ENCODE measurements at regions not wholly inside any gene's neighbourhood (a gene's known extent, or its start where the extent isn't known, plus 50 kb on each side); places are given as distances from the start of the nearest gene placed in this dataset.

GRCh38 chr16:17944345-17944744, 392.2 kb downstream of the NPIPA8 start:
- no TSS peak for BruUV-seq (replicated peaks)
- CTCF ChIA-PET, result no interaction called here
- H3K27me3 Mint-ChIP-seq (ENCODE audit: insufficient read depth, unreplicated experiment), result no peaks in the 10 kb centered on the region
- peaks cover 5% of the 10 kb centered on the region for H3K9me3 Mint-ChIP-seq (ENCODE audit: unreplicated experiment)
- no peaks in the 10 kb centered on the region for H3K4me1 Mint-ChIP-seq (ENCODE audit: insufficient read depth, unreplicated experiment)
- POLR2A ChIA-PET, result no interaction called here
- no peak for TF ChIP-seq CTCF (IDR thresholded peaks at IDR 0.05; ENCODE audit: unreplicated experiment)
- intact Hi-C loops (cut with micrococcal nuclease), result no loop called here
- no peak overlapping the region for H3K4me3 Mint-ChIP-seq (ENCODE audit: unreplicated experiment)
- H3K27ac Mint-ChIP-seq (ENCODE audit: low read depth, unreplicated experiment), result no peak overlapping the region
- DNase-seq (ENCODE audit: unreplicated experiment), result no peak
- H3K36me3 Mint-ChIP-seq (ENCODE audit: insufficient read depth, unreplicated experiment), result no peaks in the 10 kb centered on the region

- H3K9me3 Mint-ChIP-seq (ENCODE audit: unreplicated experiment), result peaks cover 5% of the 10 kb centered on the region
- no peaks in the 10 kb centered on the region for H3K36me3 Mint-ChIP-seq (ENCODE audit: insufficient read depth, unreplicated experiment)
- H3K4me3 Mint-ChIP-seq (ENCODE audit: unreplicated experiment), result no peak overlapping the region
- H3K4me1 Mint-ChIP-seq (ENCODE audit: insufficient read depth, unreplicated experiment), result no peaks in the 10 kb centered on the region
- ChIA-PET POLR2A (no interaction called here), CTCF (no interaction called here)
- intact Hi-C loops (cut with micrococcal nuclease), result no loop called here
- BruUV-seq (replicated peaks), result no TSS peak
- DNase-seq (ENCODE audit: unreplicated experiment), result no peak
- no peak overlapping the region for H3K27ac Mint-ChIP-seq (ENCODE audit: low read depth, unreplicated experiment)
- H3K27me3 Mint-ChIP-seq (ENCODE audit: insufficient read depth, unreplicated experiment), result no peaks in the 10 kb centered on the region
- no peak for TF ChIP-seq CTCF (IDR thresholded peaks at IDR 0.05; ENCODE audit: unreplicated experiment)
These were observed 394.5 kb downstream of the NPIPA8 start for GRCh38 chr16:17942067-17942466.

GRCh38 chr16:17940584-17941364, 395.8 kb downstream of the NPIPA8 start:
- Mint-ChIP-seq H3K9me3 (ENCODE audit: unreplicated experiment) (peaks cover 5% of the 10 kb centered on the region), H3K4me3 (ENCODE audit: unreplicated experiment) (no peak overlapping the region), H3K36me3 (ENCODE audit: insufficient read depth, unreplicated experiment) (no peaks in the 10 kb centered on the region), H3K27me3 (ENCODE audit: insufficient read depth, unreplicated experiment) (no peaks in the 10 kb centered on the region), H3K27ac (ENCODE audit: low read depth, unreplicated experiment) (no peak overlapping the region), H3K4me1 (ENCODE audit: insufficient read depth, unreplicated experiment) (no peaks in the 10 kb centered on the region)
- ChIA-PET CTCF (interaction anchor here (0.6 kb wide), 1 partner anchor 1387 kb away, joined by 3 read pairs; no protein-coding TSS in a partner anchor), POLR2A (no interaction called here)
- BruUV-seq (replicated peaks), result no TSS peak
- DNase-seq (ENCODE audit: unreplicated experiment), result no peak
- no peak for TF ChIP-seq CTCF (IDR thresholded peaks at IDR 0.05; ENCODE audit: unreplicated experiment)
- intact Hi-C loops (cut with micrococcal nuclease), result no loop called here

GRCh38 chr16:17939723-17940122, 396.8 kb downstream of the NPIPA8 start:
- no peak for TF ChIP-seq CTCF (IDR thresholded peaks at IDR 0.05; ENCODE audit: unreplicated experiment)
- BruUV-seq (replicated peaks), result no TSS peak
- intact Hi-C loops (cut with micrococcal nuclease), result no loop called here
- H3K27me3 Mint-ChIP-seq (ENCODE audit: insufficient read depth, unreplicated experiment), result no peaks in the 10 kb centered on the region
- H3K27ac Mint-ChIP-seq (ENCODE audit: low read depth, unreplicated experiment), result no peak overlapping the region
- ChIA-PET POLR2A (no interaction called here), CTCF (no interaction called here)
- no peaks in the 10 kb centered on the region for H3K4me1 Mint-ChIP-seq (ENCODE audit: insufficient read depth, unreplicated experiment)
- DNase-seq (ENCODE audit: unreplicated experiment), result no peak
- H3K4me3 Mint-ChIP-seq (ENCODE audit: unreplicated experiment), result no peak overlapping the region
- H3K36me3 Mint-ChIP-seq (ENCODE audit: insufficient read depth, unreplicated experiment), result no peaks in the 10 kb centered on the region
- H3K9me3 Mint-ChIP-seq (ENCODE audit: unreplicated experiment), result peaks cover 5% of the 10 kb centered on the region

All from MCF 10A (cell line).